Sigmoid colon (tissue), 4 donors: ENCODE measurements at regions not wholly inside any gene's neighbourhood (a gene's known extent, or its start where the extent isn't known, plus 50 kb on each side); places are given as distances from the start of the nearest gene placed in this dataset.

Source experiments
- CTCF ChIP-seq, 4 experiments: fragments of 450-650 bp in 3 of 4; fragments of 200-600 bp in 1 of 4; IDR thresholded peaks; one replicate each; pipeline ENCODE4 v1.5.1; 2016 to 2019; ENCODE audit warnings: antibody characterized with exemption in 4 of 4, mild to moderate bottlenecking in 3 of 4, moderate library complexity in 2 of 4
- POLR2A ChIP-seq, 2 donors: fragments of 450-650 bp; IDR thresholded peaks; one replicate each; pipeline ENCODE4 v1.6.1; 2016; ENCODE audit warnings: antibody characterized with exemption in 2 of 2, mild to moderate bottlenecking in 2 of 2, moderate library complexity in 2 of 2
- POLR2AphosphoS5 ChIP-seq, 4 donors: sonication (generic); formaldehyde crosslinking; IDR thresholded peaks; one replicate each; pipeline ENCODE4 v1.6.1; 2017; ENCODE audit warnings: antibody characterized with exemption in 4 of 4

GRCh38 chr6:164436976-164437375, 872.4 kb downstream of the C6orf118 start:
- TF ChIP-seq CTCF (IDR thresholded peaks at IDR 0.05) (no peak), POLR2A (IDR thresholded peaks at IDR 0.05) (no peak), POLR2AphosphoS5 (IDR thresholded peaks at IDR 0.05) (no peak)
